WTC11 (cell line): ENCODE measurements at regions not wholly inside any gene's neighbourhood (a gene's known extent, or its start where the extent isn't known, plus 50 kb on each side); places are given as distances from the start of the nearest gene placed in this dataset.

Experiments
- ATAC-seq: fragments of 200-7000 bp; cut with Tn5 transposase; 2 replicates; pipeline ENCODE4 v1.10.0; 2021; ENCODE audit warnings: mild to moderate bottlenecking, moderate library complexity
- CTCF ChIA-PET: fragments of 300-600 bp; sonication (Branson Sonifier 250); formaldehyde crosslinking; loops from one replicate; lab custom pipeline; 2021; ENCODE audit warnings: antibody characterized with exemption; lab: Charles Lee
- POLR2A ChIA-PET: fragments of 350-600 bp; sonication (Branson Sonifier 250); formaldehyde crosslinking; loops from one replicate; lab custom pipeline; 2021; ENCODE audit warnings: antibody characterized with exemption; lab: Charles Lee
- DNase-seq: peaks from one replicate; pipeline ENCODE4 v3.0.0; 2021; ENCODE audit warnings: low spot score
- H3K27ac Mint-ChIP-seq: 2 replicates; pipeline ENCODE4 v1.8.0; 2021; ENCODE audit warnings: mixed read lengths
- H3K27me3 Mint-ChIP-seq: 2 replicates; pipeline ENCODE4 v1.8.0; 2021; ENCODE audit warnings: low read depth, mild to moderate bottlenecking, moderate library complexity, mixed read lengths
- H3K36me3 Mint-ChIP-seq: 2 replicates; pipeline ENCODE4 v1.8.0; 2021; ENCODE audit warnings: mixed read lengths
- H3K4me1 Mint-ChIP-seq: 2 replicates; pipeline ENCODE4 v1.8.0; 2022; ENCODE audit warnings: mixed read lengths
- H3K4me3 Mint-ChIP-seq: 2 replicates; pipeline ENCODE4 v1.8.0; 2021; ENCODE audit warnings: mild to moderate bottlenecking, moderate library complexity, mixed read lengths
- H3K9me3 Mint-ChIP-seq: 2 replicates; pipeline ENCODE4 v1.8.0; 2021; ENCODE audit warnings: mixed read lengths
- CREM ChIP-seq: sonication (generic); formaldehyde crosslinking; IDR thresholded peaks from 2 replicates; pipeline ENCODE4 v1.8.1; 2022; ENCODE audit warnings: mild to moderate bottlenecking, missing genetic modification reagents, moderate library complexity
- ELF4 ChIP-seq: sonication (generic); formaldehyde crosslinking; IDR thresholded peaks from 2 replicates; pipeline ENCODE4 v1.8.1; 2022; ENCODE audit warnings: low read depth, mild to moderate bottlenecking, moderate library complexity, missing genetic modification reagents
- ESRRA ChIP-seq: sonication (generic); formaldehyde crosslinking; IDR thresholded peaks from 2 replicates; pipeline ENCODE4 v1.8.1; 2022; ENCODE audit warnings: mild to moderate bottlenecking, missing genetic modification reagents, borderline replicate concordance
- IRF2 ChIP-seq: sonication (generic); formaldehyde crosslinking; IDR thresholded peaks from 2 replicates; pipeline ENCODE4 v1.8.0; 2022; ENCODE audit warnings: low read depth, missing genetic modification reagents, borderline replicate concordance
- NFE2L1 ChIP-seq: sonication (generic); formaldehyde crosslinking; IDR thresholded peaks from 2 replicates; pipeline ENCODE4 v1.8.1; 2023; ENCODE audit warnings: missing genetic modification reagents
- NFYB ChIP-seq: sonication (generic); formaldehyde crosslinking; conservative IDR thresholded peaks from 2 replicates; pipeline ENCODE4 v1.8.0; 2022; ENCODE audit warnings: low read depth, missing genetic modification reagents
- NR1H2 ChIP-seq: sonication (generic); formaldehyde crosslinking; IDR thresholded peaks from 2 replicates; pipeline ENCODE4 v1.9.0; 2021; ENCODE audit warnings: mild to moderate bottlenecking, moderate library complexity, missing genetic modification reagents
- OVOL2 ChIP-seq: fragments of 250-450 bp; sonication (Bioruptor Pico); IDR thresholded peaks from 2 replicates; pipeline ENCODE4 v1.9.0; 2021; ENCODE audit warnings: mild to moderate bottlenecking, borderline replicate concordance
- PRRX2 ChIP-seq: fragments of 250-450 bp; sonication (Bioruptor Pico); IDR thresholded peaks from 2 replicates; pipeline ENCODE4 v1.8.0; 2021; ENCODE audit warnings: mild to moderate bottlenecking
- SP1 ChIP-seq: sonication (generic); formaldehyde crosslinking; conservative IDR thresholded peaks from 2 replicates; pipeline ENCODE4 v1.8.1; 2022; ENCODE audit warnings: missing genetic modification reagents
- ZNF121 ChIP-seq: sonication (generic); formaldehyde crosslinking; IDR thresholded peaks from 2 replicates; pipeline ENCODE4 v1.8.0; 2023; ENCODE audit warnings: missing genetic modification reagents
- TF ChIP-seq, protein P1 (sequence below): sonication (generic); formaldehyde crosslinking; IDR thresholded peaks from 2 replicates; pipeline ENCODE4 v1.8.0; 2022; ENCODE audit warnings: mild to moderate bottlenecking, missing genetic modification reagents
- TF ChIP-seq, protein P2 (sequence below): sonication (generic); formaldehyde crosslinking; IDR thresholded peaks from 2 replicates; pipeline ENCODE4 v1.8.1; 2022; ENCODE audit warnings: low read depth, missing genetic modification reagents, borderline replicate concordance
- TF ChIP-seq, protein P3 (sequence below): sonication (generic); formaldehyde crosslinking; IDR thresholded peaks from 2 replicates; pipeline ENCODE4 v1.8.0; 2022; ENCODE audit warnings: mild to moderate bottlenecking, missing genetic modification reagents
- TF ChIP-seq, protein P4 (sequence below): fragments of 200-600 bp; IDR thresholded peaks from 2 replicates; pipeline ENCODE4 v1.8.0; 2022; ENCODE audit warnings: antibody characterized with exemption
- TF ChIP-seq, protein P5 (sequence below): fragments of 250-450 bp; sonication (Bioruptor Pico); conservative IDR thresholded peaks from 2 replicates; pipeline ENCODE4 v1.9.0; 2021; ENCODE audit warnings: mild to moderate bottlenecking

DNA sequence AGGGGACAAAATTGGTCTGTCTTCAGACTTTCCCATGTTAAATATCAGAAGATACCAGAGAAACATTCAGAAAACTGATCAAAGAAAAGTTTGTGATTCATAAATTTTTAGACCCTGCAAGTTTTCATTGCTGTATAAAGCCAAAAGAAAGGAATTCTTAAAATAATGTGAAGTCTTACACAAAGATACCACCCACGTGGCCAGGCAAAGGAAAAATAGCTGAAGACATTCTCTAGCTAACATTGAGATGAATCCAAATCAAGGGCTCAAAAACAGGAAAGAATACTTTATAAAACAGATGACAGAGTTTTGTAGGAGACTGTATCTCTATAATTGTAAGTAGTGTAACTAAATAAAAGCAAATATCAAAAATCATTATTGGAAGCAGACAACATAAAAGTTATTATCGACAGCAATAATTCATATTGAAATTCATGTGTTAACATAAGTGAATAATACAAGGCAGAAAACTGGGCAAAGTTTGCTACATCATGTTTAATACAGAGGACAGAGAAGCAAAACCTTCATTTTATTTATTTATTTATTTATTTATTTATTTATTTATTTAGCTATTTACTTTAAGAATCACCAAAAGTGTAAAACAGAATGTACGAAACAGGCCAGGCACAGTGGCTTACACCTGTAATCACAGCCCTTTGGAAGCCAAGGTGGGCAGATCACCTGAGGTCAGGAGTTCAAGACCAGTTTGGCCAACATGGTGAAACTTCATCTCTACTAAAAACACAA is 204.6 kb upstream of the SLIT2 start:
- no peak for ATAC-seq
- no peak overlapping the region for H3K27ac Mint-ChIP-seq
- no peaks in the 10 kb centered on the region for H3K36me3 Mint-ChIP-seq
- ChIA-PET CTCF (no interaction called here), POLR2A (no interaction called here)
- no peaks in the 10 kb centered on the region for H3K9me3 Mint-ChIP-seq
- no peak overlapping the region for H3K4me3 Mint-ChIP-seq
- peaks cover 18% of the 10 kb centered on the region for H3K4me1 Mint-ChIP-seq
- DNase-seq: no peak
- H3K27me3 Mint-ChIP-seq: no peaks in the 10 kb centered on the region
- TF ChIP-seq, protein P1, sequence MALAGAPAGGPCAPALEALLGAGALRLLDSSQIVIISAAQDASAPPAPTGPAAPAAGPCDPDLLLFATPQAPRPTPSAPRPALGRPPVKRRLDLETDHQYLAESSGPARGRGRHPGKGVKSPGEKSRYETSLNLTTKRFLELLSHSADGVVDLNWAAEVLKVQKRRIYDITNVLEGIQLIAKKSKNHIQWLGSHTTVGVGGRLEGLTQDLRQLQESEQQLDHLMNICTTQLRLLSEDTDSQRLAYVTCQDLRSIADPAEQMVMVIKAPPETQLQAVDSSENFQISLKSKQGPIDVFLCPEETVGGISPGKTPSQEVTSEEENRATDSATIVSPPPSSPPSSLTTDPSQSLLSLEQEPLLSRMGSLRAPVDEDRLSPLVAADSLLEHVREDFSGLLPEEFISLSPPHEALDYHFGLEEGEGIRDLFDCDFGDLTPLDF (CRISPR knock-in tag): no peak
- TF ChIP-seq, protein P2, sequence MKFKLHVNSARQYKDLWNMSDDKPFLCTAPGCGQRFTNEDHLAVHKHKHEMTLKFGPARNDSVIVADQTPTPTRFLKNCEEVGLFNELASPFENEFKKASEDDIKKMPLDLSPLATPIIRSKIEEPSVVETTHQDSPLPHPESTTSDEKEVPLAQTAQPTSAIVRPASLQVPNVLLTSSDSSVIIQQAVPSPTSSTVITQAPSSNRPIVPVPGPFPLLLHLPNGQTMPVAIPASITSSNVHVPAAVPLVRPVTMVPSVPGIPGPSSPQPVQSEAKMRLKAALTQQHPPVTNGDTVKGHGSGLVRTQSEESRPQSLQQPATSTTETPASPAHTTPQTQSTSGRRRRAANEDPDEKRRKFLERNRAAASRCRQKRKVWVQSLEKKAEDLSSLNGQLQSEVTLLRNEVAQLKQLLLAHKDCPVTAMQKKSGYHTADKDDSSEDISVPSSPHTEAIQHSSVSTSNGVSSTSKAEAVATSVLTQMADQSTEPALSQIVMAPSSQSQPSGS (CRISPR knock-in tag): no peak
- TF ChIP-seq SP1 (CRISPR knock-in tag): no peak

DNA sequence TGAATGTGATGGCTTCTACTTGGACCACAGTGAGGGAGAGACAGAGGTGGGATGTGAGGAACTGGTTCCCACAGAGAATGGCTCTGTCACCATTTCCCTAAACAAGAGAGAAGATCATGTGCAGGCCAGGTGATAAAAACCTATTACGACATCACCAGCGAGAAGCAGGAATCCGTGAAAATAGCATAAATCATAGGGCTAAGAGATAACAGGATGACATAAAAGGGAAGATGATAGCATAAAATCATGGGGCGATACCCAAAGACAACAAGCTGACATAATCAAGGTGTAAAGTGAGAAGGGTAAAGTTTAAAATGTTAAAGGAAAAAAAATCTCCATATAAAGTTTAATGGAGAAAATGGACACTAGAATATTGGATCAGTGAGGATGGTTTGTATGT is 205.5 kb upstream of the SLIT2 start:
- peaks cover 22% of the 10 kb centered on the region for H3K4me1 Mint-ChIP-seq
- TF ChIP-seq, protein P1 (CRISPR knock-in tag): no peak
- TF ChIP-seq ELF4 (CRISPR knock-in tag) (no peak), NFYB (CRISPR knock-in tag) (no peak), NR1H2 (CRISPR knock-in tag) (no peak), IRF2 (CRISPR knock-in tag) (no peak), OVOL2 (no peak), CREM (CRISPR knock-in tag) (no peak), ZNF121 (CRISPR knock-in tag) (no peak), NFE2L1 (CRISPR knock-in tag) (no peak), SP1 (CRISPR knock-in tag) (no peak), PRRX2 (CRISPR knock-in tag) (no peak), ESRRA (no peak)
- TF ChIP-seq, protein P3, sequence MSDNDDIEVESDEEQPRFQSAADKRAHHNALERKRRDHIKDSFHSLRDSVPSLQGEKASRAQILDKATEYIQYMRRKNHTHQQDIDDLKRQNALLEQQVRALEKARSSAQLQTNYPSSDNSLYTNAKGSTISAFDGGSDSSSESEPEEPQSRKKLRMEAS: no peak
- TF ChIP-seq, protein P4, sequence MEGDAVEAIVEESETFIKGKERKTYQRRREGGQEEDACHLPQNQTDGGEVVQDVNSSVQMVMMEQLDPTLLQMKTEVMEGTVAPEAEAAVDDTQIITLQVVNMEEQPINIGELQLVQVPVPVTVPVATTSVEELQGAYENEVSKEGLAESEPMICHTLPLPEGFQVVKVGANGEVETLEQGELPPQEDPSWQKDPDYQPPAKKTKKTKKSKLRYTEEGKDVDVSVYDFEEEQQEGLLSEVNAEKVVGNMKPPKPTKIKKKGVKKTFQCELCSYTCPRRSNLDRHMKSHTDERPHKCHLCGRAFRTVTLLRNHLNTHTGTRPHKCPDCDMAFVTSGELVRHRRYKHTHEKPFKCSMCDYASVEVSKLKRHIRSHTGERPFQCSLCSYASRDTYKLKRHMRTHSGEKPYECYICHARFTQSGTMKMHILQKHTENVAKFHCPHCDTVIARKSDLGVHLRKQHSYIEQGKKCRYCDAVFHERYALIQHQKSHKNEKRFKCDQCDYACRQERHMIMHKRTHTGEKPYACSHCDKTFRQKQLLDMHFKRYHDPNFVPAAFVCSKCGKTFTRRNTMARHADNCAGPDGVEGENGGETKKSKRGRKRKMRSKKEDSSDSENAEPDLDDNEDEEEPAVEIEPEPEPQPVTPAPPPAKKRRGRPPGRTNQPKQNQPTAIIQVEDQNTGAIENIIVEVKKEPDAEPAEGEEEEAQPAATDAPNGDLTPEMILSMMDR: no peak
- TF ChIP-seq, protein P5, sequence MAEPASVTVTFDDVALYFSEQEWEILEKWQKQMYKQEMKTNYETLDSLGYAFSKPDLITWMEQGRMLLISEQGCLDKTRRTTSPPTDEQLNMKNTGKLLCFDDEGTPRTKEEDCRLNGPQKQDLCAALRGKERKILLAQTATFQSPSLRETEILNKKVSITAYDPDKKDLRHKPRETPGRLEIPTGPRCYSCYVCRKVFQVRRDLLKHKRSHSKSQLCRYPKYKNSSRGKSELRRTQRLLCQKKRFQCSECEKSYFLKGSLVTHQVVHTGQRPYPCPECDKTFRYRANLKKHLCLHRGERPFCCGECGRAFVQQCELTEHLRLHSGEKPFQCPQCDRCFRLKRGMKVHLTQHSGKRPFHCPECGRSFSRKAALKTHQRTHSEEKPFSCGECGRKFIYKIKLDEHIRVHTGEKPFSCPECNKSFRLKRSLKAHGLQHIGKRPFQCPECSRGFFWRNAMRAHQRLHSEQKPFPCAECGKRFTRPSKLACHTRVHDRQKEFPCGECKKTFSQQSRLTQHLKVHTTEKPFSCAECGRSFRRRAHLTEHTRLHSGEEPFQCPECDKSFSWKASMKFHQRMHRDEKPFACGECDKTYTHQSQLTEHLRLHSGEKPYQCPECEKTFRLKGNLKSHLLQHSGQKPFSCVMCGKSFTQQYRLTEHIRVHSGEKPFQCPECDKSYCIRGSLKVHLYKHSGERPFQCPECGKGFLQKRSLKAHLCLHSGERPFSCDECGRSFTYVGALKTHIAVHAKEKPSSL (CRISPR knock-in tag): no peak
- H3K27ac Mint-ChIP-seq: no peak overlapping the region
- CTCF ChIA-PET: no interaction called here
- H3K4me3 Mint-ChIP-seq: no peak overlapping the region
- ATAC-seq (no peak), DNase-seq (no peak)
- no peaks in the 10 kb centered on the region for H3K9me3 Mint-ChIP-seq
- no peaks in the 10 kb centered on the region for H3K36me3 Mint-ChIP-seq
- POLR2A ChIA-PET: no interaction called here
- H3K27me3 Mint-ChIP-seq: no peaks in the 10 kb centered on the region
